ENCODE measurements at regions not wholly inside any gene's neighbourhood (a gene's known extent, or its start where the extent isn't known, plus 50 kb on each side); places are given as distances from the start of the nearest gene placed in this dataset.

- H2BK15ac ChIP-seq (replicated peaks; ENCODE audit: low read depth), result no peak overlapping the region
- H3K4me1 ChIP-seq (ENCODE audit: control insufficient read depth, low read depth, low read length), result no peaks in the 10 kb centered on the region
- no peak overlapping the region for H3K56ac ChIP-seq (ENCODE audit: low read length)
- H4K5ac ChIP-seq (ENCODE audit: low read length), result no peak overlapping the region
- H3K36me3 ChIP-seq (ENCODE audit: control insufficient read depth, insufficient read depth, low read length), result no peaks in the 10 kb centered on the region
- H3K79me1 ChIP-seq (ENCODE audit: low read length), result no peaks in the 10 kb centered on the region
- no peak overlapping the region for H3K27ac ChIP-seq (ENCODE audit: low read depth, low read length)
- no peaks in the 10 kb centered on the region for H3K27me3 ChIP-seq (ENCODE audit: insufficient read depth, low read length, poor library complexity)
- no peak overlapping the region for H2AK5ac ChIP-seq (ENCODE audit: low read length)
- no peak for DNase-seq
- H3K4me3 ChIP-seq (ENCODE audit: low read length), result no peak overlapping the region
- no CpG with 5 or more reads among the region's 3 CpGs for WGBS (ENCODE audit: extremely low coverage, insufficient coverage, low lambda C conversion rate)
- H3K4ac ChIP-seq (ENCODE audit: low read depth, low read length), result no peak overlapping the region
- no peak overlapping the region for H2BK5ac ChIP-seq (ENCODE audit: low read length)
- H3K4me2 ChIP-seq (ENCODE audit: low read length), result no peak overlapping the region
- H4K8ac ChIP-seq (ENCODE audit: low read depth, low read length), result no peak overlapping the region
- H3K23ac ChIP-seq (ENCODE audit: low read length), result no peak overlapping the region
- H2BK120ac ChIP-seq (ENCODE audit: low read depth, low read length), result no peak overlapping the region
- no peak overlapping the region for H3K18ac ChIP-seq (ENCODE audit: low read length)
- H3K9ac ChIP-seq (ENCODE audit: low read length), result no peak overlapping the region
- H3K79me2 ChIP-seq (ENCODE audit: control insufficient read depth, insufficient read depth, low read length), result no peaks in the 10 kb centered on the region
Measured at GRCh38 chr10:9709849-9710248, 1307.8 kb upstream of the CELF2 start.

- H3K79me2 ChIP-seq (ENCODE audit: control insufficient read depth, insufficient read depth, low read length), result no peaks in the 10 kb centered on the region
- H4K8ac ChIP-seq (ENCODE audit: low read depth, low read length), result no peak overlapping the region
- H3K4me3 ChIP-seq (ENCODE audit: low read length), result no peak overlapping the region
- no peak overlapping the region for H2BK120ac ChIP-seq (ENCODE audit: low read depth, low read length)
- H3K4ac ChIP-seq (ENCODE audit: low read depth, low read length), result no peak overlapping the region
- H3K79me1 ChIP-seq (ENCODE audit: low read length), result no peaks in the 10 kb centered on the region
- H3K18ac ChIP-seq (ENCODE audit: low read length), result no peak overlapping the region
- H3K56ac ChIP-seq (ENCODE audit: low read length), result no peak overlapping the region
- no peaks in the 10 kb centered on the region for H3K36me3 ChIP-seq (ENCODE audit: control insufficient read depth, insufficient read depth, low read length)
- no peak overlapping the region for H2BK15ac ChIP-seq (replicated peaks; ENCODE audit: low read depth)
- no peak overlapping the region for H3K4me2 ChIP-seq (ENCODE audit: low read length)
- H3K9ac ChIP-seq (ENCODE audit: low read length), result no peak overlapping the region
- H2AK5ac ChIP-seq (ENCODE audit: low read length), result no peak overlapping the region
- H4K5ac ChIP-seq (ENCODE audit: low read length), result no peak overlapping the region
- H3K23ac ChIP-seq (ENCODE audit: low read length), result no peak overlapping the region
- H3K27ac ChIP-seq (ENCODE audit: low read depth, low read length), result no peak overlapping the region
- no peaks in the 10 kb centered on the region for H3K27me3 ChIP-seq (ENCODE audit: insufficient read depth, low read length, poor library complexity)
- H3K4me1 ChIP-seq (ENCODE audit: control insufficient read depth, low read depth, low read length), result no peaks in the 10 kb centered on the region
- no peak overlapping the region for H2BK5ac ChIP-seq (ENCODE audit: low read length)
- no peak for DNase-seq
Measured at GRCh38 chr10:9712393-9712792, 1305.3 kb upstream of the CELF2 start.

GRCh38 chr10:9719246-9719645 is 1298.4 kb upstream of the CELF2 start:
- Histone ChIP-seq H3K36me3 (ENCODE audit: control insufficient read depth, insufficient read depth, low read length) (no peaks in the 10 kb centered on the region), H2BK120ac (ENCODE audit: low read depth, low read length) (no peak overlapping the region), H3K27me3 (ENCODE audit: insufficient read depth, low read length, poor library complexity) (no peaks in the 10 kb centered on the region), H3K27ac (ENCODE audit: low read depth, low read length) (no peak overlapping the region), H3K4me3 (ENCODE audit: low read length) (no peak overlapping the region), H3K4ac (ENCODE audit: low read depth, low read length) (no peak overlapping the region), H3K4me2 (ENCODE audit: low read length) (no peak overlapping the region), H3K79me2 (ENCODE audit: control insufficient read depth, insufficient read depth, low read length) (no peaks in the 10 kb centered on the region), H2AK5ac (ENCODE audit: low read length) (no peak overlapping the region), H3K18ac (ENCODE audit: low read length) (no peak overlapping the region), H2BK15ac (replicated peaks; ENCODE audit: low read depth) (no peak overlapping the region), H3K23ac (ENCODE audit: low read length) (no peak overlapping the region), H4K5ac (ENCODE audit: low read length) (no peak overlapping the region), H2BK5ac (ENCODE audit: low read length) (no peak overlapping the region), H3K4me1 (ENCODE audit: control insufficient read depth, low read depth, low read length) (no peaks in the 10 kb centered on the region), H3K9ac (ENCODE audit: low read length) (no peak overlapping the region), H4K8ac (ENCODE audit: low read depth, low read length) (no peak overlapping the region), H3K56ac (ENCODE audit: low read length) (no peak overlapping the region), H3K79me1 (ENCODE audit: low read length) (no peaks in the 10 kb centered on the region)
- WGBS (ENCODE audit: extremely low coverage, insufficient coverage, low lambda C conversion rate), result no CpG with 5 or more reads among the region's 2 CpGs
- DNase-seq, result no peak

- H3K27ac ChIP-seq (ENCODE audit: low read depth, low read length), result no peak overlapping the region
- H3K4me2 ChIP-seq (ENCODE audit: low read length), result no peak overlapping the region
- no CpG with 5 or more reads among the region's 1 CpG for WGBS (ENCODE audit: extremely low coverage, insufficient coverage, low lambda C conversion rate)
- no peak overlapping the region for H2BK15ac ChIP-seq (replicated peaks; ENCODE audit: low read depth)
- H4K8ac ChIP-seq (ENCODE audit: low read depth, low read length), result no peak overlapping the region
- H3K4ac ChIP-seq (ENCODE audit: low read depth, low read length), result no peak overlapping the region
- no peaks in the 10 kb centered on the region for H3K79me2 ChIP-seq (ENCODE audit: control insufficient read depth, insufficient read depth, low read length)
- no peak overlapping the region for H2BK120ac ChIP-seq (ENCODE audit: low read depth, low read length)
- no peak for DNase-seq
- H3K4me3 ChIP-seq (ENCODE audit: low read length), result no peak overlapping the region
- H3K18ac ChIP-seq (ENCODE audit: low read length), result no peak overlapping the region
- no peaks in the 10 kb centered on the region for H3K79me1 ChIP-seq (ENCODE audit: low read length)
- no peak overlapping the region for H3K9ac ChIP-seq (ENCODE audit: low read length)
- H3K4me1 ChIP-seq (ENCODE audit: control insufficient read depth, low read depth, low read length), result no peaks in the 10 kb centered on the region
- H3K56ac ChIP-seq (ENCODE audit: low read length), result no peak overlapping the region
- H2AK5ac ChIP-seq (ENCODE audit: low read length), result no peak overlapping the region
- no peaks in the 10 kb centered on the region for H3K27me3 ChIP-seq (ENCODE audit: insufficient read depth, low read length, poor library complexity)
- no peaks in the 10 kb centered on the region for H3K36me3 ChIP-seq (ENCODE audit: control insufficient read depth, insufficient read depth, low read length)
- no peak overlapping the region for H4K5ac ChIP-seq (ENCODE audit: low read length)
- no peak overlapping the region for H2BK5ac ChIP-seq (ENCODE audit: low read length)
- H3K23ac ChIP-seq (ENCODE audit: low read length), result no peak overlapping the region
Measured at GRCh38 chr10:9733766-9734165, 1283.9 kb upstream of the CELF2 start.

GRCh38 chr10:9734218-9734617 is 1283.5 kb upstream of the CELF2 start:
- Histone ChIP-seq H3K27ac (ENCODE audit: low read depth, low read length) (no peak overlapping the region), H3K4ac (ENCODE audit: low read depth, low read length) (no peak overlapping the region), H3K4me2 (ENCODE audit: low read length) (no peak overlapping the region), H3K4me3 (ENCODE audit: low read length) (no peak overlapping the region), H3K56ac (ENCODE audit: low read length) (no peak overlapping the region), H3K4me1 (ENCODE audit: control insufficient read depth, low read depth, low read length) (no peaks in the 10 kb centered on the region), H3K18ac (ENCODE audit: low read length) (no peak overlapping the region), H4K8ac (ENCODE audit: low read depth, low read length) (no peak overlapping the region), H3K9ac (ENCODE audit: low read length) (no peak overlapping the region), H3K23ac (ENCODE audit: low read length) (no peak overlapping the region), H2BK5ac (ENCODE audit: low read length) (no peak overlapping the region), H4K5ac (ENCODE audit: low read length) (no peak overlapping the region), H3K36me3 (ENCODE audit: control insufficient read depth, insufficient read depth, low read length) (no peaks in the 10 kb centered on the region), H3K27me3 (ENCODE audit: insufficient read depth, low read length, poor library complexity) (no peaks in the 10 kb centered on the region), H3K79me2 (ENCODE audit: control insufficient read depth, insufficient read depth, low read length) (no peaks in the 10 kb centered on the region), H2BK15ac (replicated peaks; ENCODE audit: low read depth) (no peak overlapping the region), H3K79me1 (ENCODE audit: low read length) (no peaks in the 10 kb centered on the region), H2BK120ac (ENCODE audit: low read depth, low read length) (no peak overlapping the region), H2AK5ac (ENCODE audit: low read length) (no peak overlapping the region)
- no CpG with 5 or more reads among the region's 5 CpGs for WGBS (ENCODE audit: extremely low coverage, insufficient coverage, low lambda C conversion rate)
- no peak for DNase-seq

GRCh38 chr10:9735731-9736130 is 1281.9 kb upstream of the CELF2 start:
- no peak overlapping the region for H2AK5ac ChIP-seq (ENCODE audit: low read length)
- no peak overlapping the region for H4K5ac ChIP-seq (ENCODE audit: low read length)

More at GRCh38 chr10:9735731-9736130, 1281.9 kb upstream of the CELF2 start:
- Histone ChIP-seq H3K9ac (ENCODE audit: low read length) (no peak overlapping the region), H4K8ac (ENCODE audit: low read depth, low read length) (no peak overlapping the region), H3K79me1 (ENCODE audit: low read length) (no peaks in the 10 kb centered on the region), H3K27ac (ENCODE audit: low read depth, low read length) (no peak overlapping the region), H2BK120ac (ENCODE audit: low read depth, low read length) (no peak overlapping the region), H3K4me3 (ENCODE audit: low read length) (no peak overlapping the region), H3K4me2 (ENCODE audit: low read length) (no peak overlapping the region), H3K56ac (ENCODE audit: low read length) (no peak overlapping the region), H3K18ac (ENCODE audit: low read length) (no peak overlapping the region), H3K79me2 (ENCODE audit: control insufficient read depth, insufficient read depth, low read length) (no peaks in the 10 kb centered on the region), H2BK5ac (ENCODE audit: low read length) (no peak overlapping the region), H3K4me1 (ENCODE audit: control insufficient read depth, low read depth, low read length) (no peaks in the 10 kb centered on the region), H3K4ac (ENCODE audit: low read depth, low read length) (no peak overlapping the region), H3K23ac (ENCODE audit: low read length) (no peak overlapping the region), H2BK15ac (replicated peaks; ENCODE audit: low read depth) (no peak overlapping the region), H3K36me3 (ENCODE audit: control insufficient read depth, insufficient read depth, low read length) (no peaks in the 10 kb centered on the region), H3K27me3 (ENCODE audit: insufficient read depth, low read length, poor library complexity) (no peaks in the 10 kb centered on the region)
- DNase-seq, result no peak
- no CpG with 5 or more reads among the region's 2 CpGs for WGBS (ENCODE audit: extremely low coverage, insufficient coverage, low lambda C conversion rate)

All from mesendoderm (in vitro differentiated cells).